GM18520 (cell line): ENCODE measurements at regions not wholly inside any gene's neighbourhood (a gene's known extent, or its start where the extent isn't known, plus 50 kb on each side); places are given as distances from the start of the nearest gene placed in this dataset.
A peak's percentile ranks its signal among the peaks of the same experiment; 100 is the strongest.
"Not testable (repeated sequence)": the region's sequence is repeated elsewhere in the genome, so short reads cannot be mapped to it uniquely, and the experiment has no call there.

Experiments used
- ATAC-seq: cut with Tn5 transposase; IDR thresholded peaks from one replicate; pipeline ENCODE4 v1.9.1; 2021; ENCODE audit not compliant: unreplicated experiment

- ATAC-seq: no peak
These were observed 148.6 kb downstream of the RBMX2 start for GRCh38 chrX:130550351-130550750.

- peak; percentile 75 for ATAC-seq
These were observed 150.8 kb downstream of the RBMX2 start for GRCh38 chrX:130552444-130553073.

GRCh38 chrX:130555341-130555740 lies 153.6 kb downstream of the RBMX2 start:
- no peak for ATAC-seq

- ATAC-seq: no peak
These were observed 154.0 kb downstream of the RBMX2 start for GRCh38 chrX:130555757-130556156.

- ATAC-seq: no peak
These were observed 155.2 kb downstream of the RBMX2 start for GRCh38 chrX:130556951-130557350.

- ATAC-seq: no peak
These were observed 158.8 kb downstream of the RBMX2 start for GRCh38 chrX:130560544-130560943.

- ATAC-seq: no peak
These were observed 160.1 kb downstream of the RBMX2 start for GRCh38 chrX:130561930-130562329.

GRCh38 chrX:130563476-130563875 lies 161.7 kb downstream of the RBMX2 start:
- no peak for ATAC-seq

GRCh38 chrX:130566028-130566683 lies 164.4 kb downstream of the RBMX2 start:
- no peak for ATAC-seq

GRCh38 chrX:130573030-130573429 lies 171.2 kb downstream of the RBMX2 start:
- not testable (repeated sequence) for ATAC-seq
